ENCODE measurements at regions not wholly inside any gene's neighbourhood (a gene's known extent, or its start where the extent isn't known, plus 50 kb on each side); places are given as distances from the start of the nearest gene placed in this dataset.

DNA sequence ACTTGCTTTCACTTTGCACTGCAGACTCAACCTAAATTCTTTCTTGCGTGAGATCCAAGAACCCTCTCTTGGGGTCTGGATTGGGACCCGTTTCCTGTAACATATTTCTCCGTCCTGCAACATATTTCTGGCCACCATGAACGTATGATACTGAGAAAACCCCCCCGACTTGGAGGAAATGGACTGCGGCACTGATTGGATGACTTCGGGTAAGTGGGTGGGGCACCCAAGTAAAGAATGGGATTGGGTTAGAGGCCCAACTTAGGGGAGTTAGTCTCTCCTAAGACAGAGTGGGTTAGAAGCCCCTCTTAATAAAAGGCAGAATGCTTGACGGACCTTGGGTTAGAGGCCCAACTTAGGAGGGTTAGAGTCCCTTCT, 690.4 kb downstream of the UQCRFS1 start:
- Mint-ChIP-seq H3K9me3 (no peaks in the 10 kb centered on the region), H3K4me1 (ENCODE audit: low read depth) (no peaks in the 10 kb centered on the region), H3K36me3 (ENCODE audit: low read depth) (no peaks in the 10 kb centered on the region), H3K27ac (no peak overlapping the region), H3K4me3 (no peak overlapping the region), H3K27me3 (no peaks in the 10 kb centered on the region)
- POLR2A ChIA-PET = no interaction called here
- CTCF ChIA-PET = no interaction called here
- TF ChIP-seq, protein P1, sequence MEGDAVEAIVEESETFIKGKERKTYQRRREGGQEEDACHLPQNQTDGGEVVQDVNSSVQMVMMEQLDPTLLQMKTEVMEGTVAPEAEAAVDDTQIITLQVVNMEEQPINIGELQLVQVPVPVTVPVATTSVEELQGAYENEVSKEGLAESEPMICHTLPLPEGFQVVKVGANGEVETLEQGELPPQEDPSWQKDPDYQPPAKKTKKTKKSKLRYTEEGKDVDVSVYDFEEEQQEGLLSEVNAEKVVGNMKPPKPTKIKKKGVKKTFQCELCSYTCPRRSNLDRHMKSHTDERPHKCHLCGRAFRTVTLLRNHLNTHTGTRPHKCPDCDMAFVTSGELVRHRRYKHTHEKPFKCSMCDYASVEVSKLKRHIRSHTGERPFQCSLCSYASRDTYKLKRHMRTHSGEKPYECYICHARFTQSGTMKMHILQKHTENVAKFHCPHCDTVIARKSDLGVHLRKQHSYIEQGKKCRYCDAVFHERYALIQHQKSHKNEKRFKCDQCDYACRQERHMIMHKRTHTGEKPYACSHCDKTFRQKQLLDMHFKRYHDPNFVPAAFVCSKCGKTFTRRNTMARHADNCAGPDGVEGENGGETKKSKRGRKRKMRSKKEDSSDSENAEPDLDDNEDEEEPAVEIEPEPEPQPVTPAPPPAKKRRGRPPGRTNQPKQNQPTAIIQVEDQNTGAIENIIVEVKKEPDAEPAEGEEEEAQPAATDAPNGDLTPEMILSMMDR (IDR thresholded peaks at IDR 0.05) = no peak
- intact Hi-C loops (cut with micrococcal nuclease) = no loop called here
- DNase-seq (no peak), ATAC-seq (no peak)

DNA sequence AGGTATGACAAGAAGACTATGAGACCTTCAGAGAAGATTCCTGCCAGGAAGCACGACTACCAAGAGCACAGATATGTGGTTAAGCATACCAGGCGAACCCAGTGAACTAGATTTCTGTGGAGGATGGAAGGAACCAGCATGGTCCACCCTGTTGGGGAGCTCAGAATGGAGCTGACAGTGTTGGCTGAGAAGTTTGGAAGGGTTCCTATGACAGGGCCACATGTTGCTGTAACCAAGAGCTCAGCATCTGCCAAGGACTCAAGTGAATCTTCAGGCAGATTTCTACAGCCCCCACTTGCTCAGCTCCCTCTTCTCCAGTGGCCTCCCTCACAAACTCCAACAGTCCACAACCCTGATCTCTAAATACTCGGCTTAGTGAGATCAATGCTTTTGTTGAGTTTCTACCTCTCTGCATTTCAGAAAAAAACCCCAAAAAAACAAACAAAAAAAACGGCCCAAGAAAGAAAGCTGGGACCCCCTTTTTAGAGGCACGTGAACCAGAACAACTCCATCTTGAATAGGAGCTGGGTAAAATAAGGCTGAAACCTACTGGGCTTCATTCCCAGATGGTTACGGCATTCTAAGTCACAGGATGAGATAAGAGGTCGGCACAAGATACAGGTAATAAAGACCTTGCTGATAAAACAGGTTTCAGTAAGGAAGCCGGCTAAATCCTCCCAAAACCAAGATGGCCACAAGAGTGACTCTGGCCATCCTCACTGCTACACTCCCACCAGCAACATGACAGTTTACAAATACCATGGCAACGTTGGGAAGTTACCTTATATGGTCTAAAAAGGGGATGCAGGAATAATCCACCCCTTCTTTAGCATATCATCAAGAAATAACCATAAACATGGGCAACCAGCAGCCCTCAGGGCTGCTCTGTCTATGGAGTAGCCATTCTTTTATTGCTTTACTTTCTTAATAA, 691.1 kb downstream of the UQCRFS1 start:
- H3K27ac Mint-ChIP-seq = no peak overlapping the region
- DNase-seq = no peak
- intact Hi-C loops (cut with micrococcal nuclease) = no loop called here
- CTCF ChIA-PET = no interaction called here
- no peaks in the 10 kb centered on the region for H3K9me3 Mint-ChIP-seq
- no peak for ATAC-seq
- H3K36me3 Mint-ChIP-seq (ENCODE audit: low read depth) = no peaks in the 10 kb centered on the region
- TF ChIP-seq, protein P1 (IDR thresholded peaks at IDR 0.05) = no peak
- H3K27me3 Mint-ChIP-seq = no peaks in the 10 kb centered on the region
- H3K4me3 Mint-ChIP-seq = no peak overlapping the region
- no peaks in the 10 kb centered on the region for H3K4me1 Mint-ChIP-seq (ENCODE audit: low read depth)
- POLR2A ChIA-PET = no interaction called here

DNA sequence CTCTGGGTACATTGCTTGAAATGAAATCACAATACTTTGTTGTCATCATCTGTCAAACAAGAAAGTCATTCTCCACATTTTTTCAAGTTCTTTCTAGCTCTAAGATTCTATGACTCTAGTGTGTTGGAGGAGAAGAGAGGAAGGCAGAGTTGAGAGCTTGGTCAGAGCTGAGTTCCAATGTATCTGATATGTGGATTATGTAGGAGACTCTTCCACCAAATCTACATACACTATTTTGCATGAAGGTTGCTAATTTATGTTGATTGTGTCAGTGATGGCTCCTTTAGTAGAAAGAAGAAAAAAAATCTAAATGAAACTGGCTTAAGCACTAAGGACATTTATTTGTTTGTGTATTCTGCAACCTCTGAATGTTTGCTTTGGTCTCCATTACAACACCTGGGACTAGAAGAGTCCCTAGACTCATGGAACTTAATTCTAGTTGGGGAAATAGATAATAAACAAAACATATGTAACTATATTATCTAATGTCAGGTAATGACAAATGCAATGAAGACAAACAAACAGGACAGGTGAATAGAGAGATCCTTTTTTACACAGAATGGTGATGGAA, 691.9 kb downstream of the UQCRFS1 start:
- Mint-ChIP-seq H3K4me3 (no peak overlapping the region), H3K27me3 (no peaks in the 10 kb centered on the region), H3K4me1 (ENCODE audit: low read depth) (no peaks in the 10 kb centered on the region), H3K36me3 (ENCODE audit: low read depth) (no peaks in the 10 kb centered on the region), H3K9me3 (no peaks in the 10 kb centered on the region), H3K27ac (no peak overlapping the region)
- DNase-seq = no peak
- TF ChIP-seq, protein P1 (IDR thresholded peaks at IDR 0.05) = no peak
- no peak for ATAC-seq
- POLR2A ChIA-PET = no interaction called here
- CTCF ChIA-PET = no interaction called here
- intact Hi-C loops (cut with micrococcal nuclease) = no loop called here

DNA sequence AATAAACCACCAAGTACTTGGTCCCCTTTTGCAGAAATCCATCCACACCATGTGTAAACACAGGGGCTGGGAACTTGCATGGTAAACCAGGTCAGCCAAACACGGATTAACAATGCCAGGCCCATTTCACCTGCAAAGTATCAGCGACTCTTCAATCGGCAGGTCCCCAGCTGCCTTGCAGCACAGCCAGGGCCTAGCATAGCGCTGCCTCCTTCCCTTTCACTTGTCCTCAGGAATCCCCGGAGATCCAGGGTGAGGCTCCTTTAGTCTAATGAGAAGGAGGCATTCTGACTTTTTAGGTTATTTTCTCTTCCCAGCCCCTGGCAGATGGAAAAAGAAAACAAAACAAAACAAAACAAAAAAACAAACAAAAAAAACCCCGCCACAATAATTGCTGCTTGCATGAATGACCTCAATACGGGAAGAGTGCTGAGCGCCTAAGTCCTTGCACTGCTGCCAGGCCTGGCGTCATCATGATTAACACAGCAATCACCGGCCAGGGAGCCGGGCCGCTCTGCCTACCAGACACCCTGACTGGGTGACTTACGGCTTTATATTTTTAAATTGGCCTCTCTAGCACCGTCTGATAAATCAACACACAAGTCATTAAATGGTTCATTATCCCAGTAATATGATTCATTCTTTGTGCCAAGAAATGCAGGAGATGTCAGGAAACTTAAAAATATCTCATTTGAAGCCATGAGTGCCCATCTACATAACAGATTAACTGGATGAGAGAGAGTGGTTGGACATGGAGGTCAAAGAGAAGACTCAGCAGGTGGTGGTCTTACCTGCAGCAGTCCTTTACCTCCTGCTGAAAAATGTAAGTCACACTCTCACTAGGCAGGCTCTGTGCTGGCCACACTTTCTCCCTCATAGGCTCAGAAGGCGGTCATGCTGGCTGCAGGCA, 692.7 kb downstream of the UQCRFS1 start:
- no peak for DNase-seq
- CTCF ChIA-PET = no interaction called here
- H3K27me3 Mint-ChIP-seq = no peaks in the 10 kb centered on the region
- TF ChIP-seq, protein P1 (IDR thresholded peaks at IDR 0.05) = no peak
- no peaks in the 10 kb centered on the region for H3K36me3 Mint-ChIP-seq (ENCODE audit: low read depth)
- POLR2A ChIA-PET = no interaction called here
- no peak overlapping the region for H3K27ac Mint-ChIP-seq
- intact Hi-C loops (cut with micrococcal nuclease) = no loop called here
- no peaks in the 10 kb centered on the region for H3K4me1 Mint-ChIP-seq (ENCODE audit: low read depth)
- H3K4me3 Mint-ChIP-seq = no peak overlapping the region
- ATAC-seq = no peak
- H3K9me3 Mint-ChIP-seq = no peaks in the 10 kb centered on the region

All from activated CD8-positive, alpha-beta T cell treated with anti-CD3 and anti-CD28 coated beads for 36 hours (primary cell).